ENCODE measurements at regions not wholly inside any gene's neighbourhood (a gene's known extent, or its start where the extent isn't known, plus 50 kb on each side); places are given as distances from the start of the nearest gene placed in this dataset.

DNA sequence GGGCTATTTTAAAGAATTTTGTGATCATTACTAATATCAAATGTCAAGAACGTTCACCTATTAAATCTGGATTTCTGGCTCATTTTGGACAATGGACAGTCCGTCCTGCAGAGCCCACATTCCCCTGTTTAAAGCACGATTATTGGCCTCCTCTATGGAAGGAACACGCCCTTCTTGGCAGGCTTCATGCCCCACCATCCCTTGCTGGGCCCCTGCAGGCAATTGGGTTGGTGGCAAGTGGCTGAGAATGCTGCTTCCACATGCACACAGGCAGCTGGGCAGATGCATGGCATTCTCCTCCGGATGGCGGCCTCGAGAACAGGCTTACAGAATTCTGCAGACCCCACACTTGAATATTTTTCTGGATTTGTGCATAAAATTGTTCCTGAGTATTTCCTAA, 305.8 kb upstream of the MKI67 start:
- Mint-ChIP-seq H3K4me3 (no peak overlapping the region), H3K4me1 (peaks cover 9% of the 10 kb centered on the region), H3K27ac (no peak overlapping the region), H3K36me3 (ENCODE audit: low read depth) (no peaks in the 10 kb centered on the region), H3K27me3 (ENCODE audit: low read depth, poor library complexity) (peaks cover 33% of the 10 kb centered on the region), H3K9me3 (no peaks in the 10 kb centered on the region)
- no peak for DNase-seq
- TF ChIP-seq, protein P1, sequence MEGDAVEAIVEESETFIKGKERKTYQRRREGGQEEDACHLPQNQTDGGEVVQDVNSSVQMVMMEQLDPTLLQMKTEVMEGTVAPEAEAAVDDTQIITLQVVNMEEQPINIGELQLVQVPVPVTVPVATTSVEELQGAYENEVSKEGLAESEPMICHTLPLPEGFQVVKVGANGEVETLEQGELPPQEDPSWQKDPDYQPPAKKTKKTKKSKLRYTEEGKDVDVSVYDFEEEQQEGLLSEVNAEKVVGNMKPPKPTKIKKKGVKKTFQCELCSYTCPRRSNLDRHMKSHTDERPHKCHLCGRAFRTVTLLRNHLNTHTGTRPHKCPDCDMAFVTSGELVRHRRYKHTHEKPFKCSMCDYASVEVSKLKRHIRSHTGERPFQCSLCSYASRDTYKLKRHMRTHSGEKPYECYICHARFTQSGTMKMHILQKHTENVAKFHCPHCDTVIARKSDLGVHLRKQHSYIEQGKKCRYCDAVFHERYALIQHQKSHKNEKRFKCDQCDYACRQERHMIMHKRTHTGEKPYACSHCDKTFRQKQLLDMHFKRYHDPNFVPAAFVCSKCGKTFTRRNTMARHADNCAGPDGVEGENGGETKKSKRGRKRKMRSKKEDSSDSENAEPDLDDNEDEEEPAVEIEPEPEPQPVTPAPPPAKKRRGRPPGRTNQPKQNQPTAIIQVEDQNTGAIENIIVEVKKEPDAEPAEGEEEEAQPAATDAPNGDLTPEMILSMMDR (IDR thresholded peaks at IDR 0.05) = no peak

DNA sequence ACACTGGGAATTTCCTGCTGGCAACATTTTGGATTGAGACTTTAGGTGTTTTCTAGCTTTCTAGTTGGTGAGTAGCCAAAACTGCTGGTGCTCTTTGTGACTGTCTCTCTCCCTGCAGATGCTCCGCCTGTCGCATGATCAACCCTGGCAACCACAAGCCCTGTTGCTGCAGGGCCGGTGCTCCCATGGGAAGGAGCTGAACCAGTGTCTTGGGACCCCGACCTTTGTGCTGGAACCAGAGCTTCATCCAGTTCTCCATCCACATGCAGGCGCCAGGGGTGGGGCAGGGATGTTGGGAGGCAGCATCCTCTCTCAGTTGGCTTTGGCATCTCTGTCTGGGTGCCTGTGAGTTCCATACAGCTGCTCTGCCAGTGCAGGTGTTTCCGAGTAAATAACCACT, 306.2 kb upstream of the MKI67 start:
- TF ChIP-seq, protein P1 (IDR thresholded peaks at IDR 0.05) = no peak
- no peak overlapping the region for H3K4me3 Mint-ChIP-seq
- DNase-seq = no peak
- peaks cover 9% of the 10 kb centered on the region for H3K4me1 Mint-ChIP-seq
- H3K27me3 Mint-ChIP-seq (ENCODE audit: low read depth, poor library complexity) = peaks cover 35% of the 10 kb centered on the region
- H3K9me3 Mint-ChIP-seq = no peaks in the 10 kb centered on the region
- no peaks in the 10 kb centered on the region for H3K36me3 Mint-ChIP-seq (ENCODE audit: low read depth)
- no peak overlapping the region for H3K27ac Mint-ChIP-seq

DNA sequence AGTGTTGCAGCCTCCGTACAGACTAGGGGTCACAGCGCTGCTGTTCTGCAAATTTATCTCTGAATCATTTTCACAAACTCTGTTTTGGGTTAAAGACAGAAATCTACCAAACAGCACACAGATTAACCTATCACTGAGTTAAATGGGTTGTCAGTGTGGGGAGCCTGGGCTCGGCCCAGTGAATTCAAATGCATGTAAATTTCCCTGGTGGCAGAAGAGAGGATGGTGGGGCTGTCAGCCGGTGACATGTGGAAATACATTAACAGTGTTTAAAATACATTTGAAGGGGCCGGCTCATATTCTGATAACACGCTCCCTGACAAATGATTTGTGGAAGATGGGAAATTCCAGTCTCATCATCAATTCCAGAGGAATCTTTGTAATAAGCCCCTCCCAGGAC, 309.6 kb upstream of the MKI67 start:
- H3K36me3 Mint-ChIP-seq (ENCODE audit: low read depth) = no peaks in the 10 kb centered on the region
- H3K9me3 Mint-ChIP-seq = no peaks in the 10 kb centered on the region
- TF ChIP-seq, protein P1 (IDR thresholded peaks at IDR 0.05) = no peak
- no peak overlapping the region for H3K4me3 Mint-ChIP-seq
- H3K27me3 Mint-ChIP-seq (ENCODE audit: low read depth, poor library complexity) = peaks cover 35% of the 10 kb centered on the region
- no peak for DNase-seq
- peaks cover 4% of the 10 kb centered on the region for H3K4me1 Mint-ChIP-seq
- H3K27ac Mint-ChIP-seq = no peak overlapping the region

DNA sequence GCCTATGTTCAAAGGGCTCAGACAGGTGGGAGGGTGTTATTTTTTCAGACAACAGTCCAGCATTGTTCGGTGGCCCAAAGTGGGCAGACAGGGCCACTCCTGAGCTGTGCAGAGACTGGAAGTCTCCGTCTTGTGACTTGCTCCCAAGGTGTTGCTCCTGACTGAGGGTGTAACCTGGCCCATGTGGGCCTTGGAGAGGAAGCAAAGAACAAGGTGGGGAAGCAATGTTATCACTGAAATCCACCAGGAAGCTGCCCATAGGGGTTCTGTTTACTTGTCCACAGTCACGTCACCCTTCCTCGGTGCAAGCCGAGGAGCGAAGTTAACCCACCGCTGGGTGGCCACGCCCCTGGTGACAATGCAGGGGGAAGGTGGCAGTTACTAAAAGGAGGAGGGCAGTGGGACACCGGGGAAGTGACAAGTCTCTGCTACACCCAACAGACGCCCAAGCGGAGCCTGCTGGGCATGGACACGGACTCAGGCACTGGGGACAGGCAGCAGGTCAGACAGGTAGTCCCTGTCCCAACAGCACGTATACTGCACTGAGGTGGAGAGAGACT, 311.6 kb upstream of the MKI67 start:
- H3K4me1 Mint-ChIP-seq = no peaks in the 10 kb centered on the region
- H3K36me3 Mint-ChIP-seq (ENCODE audit: low read depth) = no peaks in the 10 kb centered on the region
- TF ChIP-seq, protein P1 (IDR thresholded peaks at IDR 0.05) = no peak
- peaks cover 8% of the 10 kb centered on the region for H3K9me3 Mint-ChIP-seq
- no peak for DNase-seq
- H3K27ac Mint-ChIP-seq = no peak overlapping the region
- H3K27me3 Mint-ChIP-seq (ENCODE audit: low read depth, poor library complexity) = peaks cover 34% of the 10 kb centered on the region
- H3K4me3 Mint-ChIP-seq = no peak overlapping the region

DNA sequence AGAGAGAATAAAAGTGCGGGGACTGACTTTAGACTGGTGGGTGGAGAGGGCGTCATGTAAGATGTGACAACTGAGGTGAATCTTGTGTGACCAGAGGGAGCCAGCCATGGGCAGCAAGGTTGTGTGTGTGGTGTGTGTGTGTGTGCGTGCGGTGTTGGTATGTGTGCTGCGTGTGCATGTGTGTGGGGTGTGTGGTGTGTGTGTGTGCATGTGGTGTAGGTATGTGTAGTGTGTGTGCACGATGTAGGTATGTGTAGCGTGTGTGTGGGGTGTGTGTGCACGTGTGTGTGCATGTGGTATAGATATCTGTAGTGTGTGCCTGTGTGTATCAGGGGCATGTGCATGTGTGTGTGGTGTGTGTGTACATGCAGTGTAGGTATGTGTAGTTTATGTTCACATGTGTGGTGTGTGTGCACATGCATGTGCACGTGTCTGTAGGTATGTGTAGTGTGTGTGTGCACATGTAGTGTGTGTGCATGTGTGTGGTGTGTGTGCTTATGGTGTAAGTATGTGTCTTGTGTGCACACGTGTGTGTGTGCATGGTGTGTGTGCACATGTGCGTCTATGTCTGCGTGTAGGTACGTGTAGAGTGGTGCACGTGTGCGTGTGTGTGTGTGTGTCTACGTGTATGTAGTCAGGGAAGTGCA, 312.3 kb upstream of the MKI67 start:
- Mint-ChIP-seq H3K27ac (no peak overlapping the region), H3K36me3 (ENCODE audit: low read depth) (no peaks in the 10 kb centered on the region), H3K27me3 (ENCODE audit: low read depth, poor library complexity) (peaks cover 34% of the 10 kb centered on the region), H3K9me3 (peaks cover 14% of the 10 kb centered on the region), H3K4me1 (no peaks in the 10 kb centered on the region), H3K4me3 (no peak overlapping the region)
- no peak for DNase-seq
- TF ChIP-seq, protein P1 (IDR thresholded peaks at IDR 0.05) = no peak
